B cell (primary cell): ENCODE measurements at regions not wholly inside any gene's neighbourhood (a gene's known extent, or its start where the extent isn't known, plus 50 kb on each side); places are given as distances from the start of the nearest gene placed in this dataset.

ENCODE experiments used
- ATAC-seq: fragments of 200-7000 bp; cut with Tn5 transposase; one replicate; pipeline ENCODE4 v1.10.0; 2021; ENCODE audit warnings: low read depth, mild to moderate bottlenecking, moderate number of reproducible peaks, moderate library complexity
- CTCF ChIA-PET: fragments of 350-600 bp; sonication (Branson Sonifier 250); formaldehyde crosslinking; loops from one replicate; lab custom pipeline; 2021; ENCODE audit warnings: antibody characterized with exemption, inconsistent platforms; lab: Charles Lee
- POLR2A ChIA-PET: fragments of 350-600 bp; sonication (Branson Sonifier 250); formaldehyde crosslinking; loops from one replicate; lab custom pipeline; 2021; ENCODE audit warnings: antibody characterized with exemption; lab: Charles Lee
- DNase-seq: peaks from one replicate; pipeline ENCODE4 v3.0.0; 2013
- H2AFZ ChIP-seq: 2 replicates; pipeline ENCODE4 v1.6.1; 2012; ENCODE audit warnings: mild to moderate bottlenecking, low read depth, low read length; ENCODE audit not compliant: insufficient read depth, poor library complexity, severe bottlenecking
- H3K27ac ChIP-seq, 2 donors: 1 replicate in 1 of 2; 2 replicates in 1 of 2; pipeline ENCODE4 v1.5.1; 2012 to 2013; ENCODE audit warnings: low read length in 2 of 2, mild to moderate bottlenecking in 2 of 2, moderate library complexity in 1 of 2
- H3K27me3 ChIP-seq, 4 experiments: fragments of 200-600 bp in 1 of 4; sonication (generic) in 1 of 4; replicated peaks in 1 of 4; 1 replicate in 2 of 4; 2 replicates in 2 of 4; pipeline versions ENCODE4 v1.6.1 to v1.7.0; 2013 to 2016; ENCODE audit warnings: low read length in 3 of 4, mild to moderate bottlenecking in 2 of 4, mixed read lengths in 1 of 4, moderate library complexity in 1 of 4; ENCODE audit not compliant: insufficient read depth in 4 of 4, control insufficient read depth in 3 of 4; ENCODE audit errors: control extremely low read depth in 1 of 4
- H3K36me3 ChIP-seq, 2 experiments: replicated peaks in 1 of 2; 1 replicate in 1 of 2; 2 replicates in 1 of 2; pipeline versions ENCODE4 v1.6.1 to v1.7.1; 2013; ENCODE audit warnings: low read length in 1 of 2; ENCODE audit not compliant: insufficient read depth in 2 of 2, control insufficient read depth in 1 of 2; ENCODE audit errors: control extremely low read depth in 1 of 2, extremely low read depth in 1 of 2
- H3K4me1 ChIP-seq, 2 donors: fragments of 200-600 bp in 1 of 2; sonication (generic) in 1 of 2; 1 replicate in 1 of 2; 2 replicates in 1 of 2; pipeline versions ENCODE4 v1.5.1 to v1.6.1; 2013 to 2017; ENCODE audit warnings: low read length in 2 of 2; ENCODE audit not compliant: control insufficient read depth in 2 of 2, insufficient read depth in 2 of 2
- H3K4me2 ChIP-seq: replicated peaks from 2 replicates; pipeline ENCODE3; 2012; ENCODE audit warnings: mild to moderate bottlenecking, low read depth, low read length; ENCODE audit not compliant: poor library complexity, severe bottlenecking
- H3K4me3 ChIP-seq, 5 experiments: fragments of 200-600 bp in 1 of 5; sonication (generic) in 1 of 5; 1 replicate in 3 of 5; 2 replicates in 2 of 5; pipeline versions ENCODE4 v1.5.1 to v1.7.0; 2011 to 2016; ENCODE audit warnings: low read length in 4 of 5, mild to moderate bottlenecking in 4 of 5, low read depth in 2 of 5, control low read depth in 1 of 5, moderate library complexity in 1 of 5; ENCODE audit not compliant: insufficient read depth in 1 of 5; ENCODE audit errors: control extremely low read depth in 1 of 5, extremely low read depth in 1 of 5
- H3K79me2 ChIP-seq: fragments of 200-600 bp; sonication (generic); one replicate; pipeline ENCODE4 v1.6.0; 2016; ENCODE audit warnings: low read length; ENCODE audit not compliant: control insufficient read depth, insufficient read depth
- H3K9ac ChIP-seq: fragments of 200-600 bp; sonication (generic); 2 replicates; pipeline ENCODE4 v1.6.1; 2017; ENCODE audit warnings: mild to moderate bottlenecking, low read length, moderate library complexity
- H3K9me3 ChIP-seq, 3 donors: one replicate each; pipeline versions ENCODE4 v1.6.1 to v1.7.1; 2013; ENCODE audit warnings: low read length in 2 of 3; ENCODE audit not compliant: control insufficient read depth in 2 of 3, insufficient read depth in 1 of 3; ENCODE audit errors: control extremely low read depth in 1 of 3
- H4K20me1 ChIP-seq: 2 replicates; pipeline ENCODE4 v1.6.0; 2012; ENCODE audit warnings: mild to moderate bottlenecking, low read length; ENCODE audit not compliant: insufficient read depth, control insufficient read depth, poor library complexity, severe bottlenecking
- H3K27ac Mint-ChIP-seq: one replicate; pipeline ENCODE4 v1.8.0; 2021; ENCODE audit warnings: mixed read lengths
- H3K27me3 Mint-ChIP-seq: one replicate; pipeline ENCODE4 v1.8.0; 2021; ENCODE audit warnings: mixed read lengths
- H3K4me1 Mint-ChIP-seq: one replicate; pipeline ENCODE4 v1.8.0; 2021; ENCODE audit warnings: mixed read lengths
- H3K4me3 Mint-ChIP-seq: one replicate; pipeline ENCODE4 v1.8.0; 2021; ENCODE audit warnings: mixed read lengths
- H3K9me3 Mint-ChIP-seq: one replicate; pipeline ENCODE4 v1.8.0; 2022; ENCODE audit warnings: mixed read lengths; ENCODE audit not compliant: insufficient read depth
- CTCF ChIP-seq: fragments of 200-600 bp; IDR thresholded peaks from one replicate; pipeline ENCODE4 v1.8.0; 2022; ENCODE audit warnings: antibody characterized with exemption, mild to moderate bottlenecking
- EZH2 ChIP-seq: IDR thresholded peaks from 2 replicates; pipeline ENCODE4 v1.6.1; 2012; ENCODE audit warnings: borderline replicate concordance, low read depth, mild to moderate bottlenecking, moderate library complexity, low read length; ENCODE audit not compliant: insufficient read depth, poor library complexity, severe bottlenecking
- WGBS: methylation state at CpG from one replicate; pipeline ENCODE4 v1.1.5; 2013; ENCODE audit warnings: missing lambda C conversion rate; ENCODE audit not compliant: insufficient coverage; 5-methylcytosine and 5-hydroxymethylcytosine counted together
- intact Hi-C: fragments of 100-400 bp; cut with micrococcal nuclease; formaldehyde crosslinking; loops from one replicate; pipeline ENCODE4 v1.10.0; 2022

- TF ChIP-seq CTCF (no peak), EZH2 (no peak)
- Mint-ChIP-seq H3K27me3 (peaks cover 3% of the 10 kb centered on the region), H3K27ac (no peak overlapping the region), H3K4me3 (no peak overlapping the region), H3K4me1 (peaks cover 3% of the 10 kb centered on the region), H3K9me3 (peaks cover 9% of the 10 kb centered on the region)
- no peak for DNase-seq
- Histone ChIP-seq H3K9me3 (peaks cover 0 to 6% (median 0%) of the 10 kb centered on the region in 3 donors), H2AFZ (no peak overlapping the region), H3K4me1 (no peaks in the 10 kb centered on the region), H3K27me3 (no peaks in the 10 kb centered on the region), H3K36me3 (no peaks in the 10 kb centered on the region), H3K4me2 (no peak overlapping the region), H3K79me2 (no peaks in the 10 kb centered on the region), H3K9ac (no peak overlapping the region), H4K20me1 (no peaks in the 10 kb centered on the region), H3K4me3 (no peak overlapping the region), H3K27ac (no peak overlapping the region)
- no CpG with 5 or more reads among the region's 1 CpG for WGBS
- POLR2A ChIA-PET = no interaction called here
- CTCF ChIA-PET = no interaction called here
- intact Hi-C loops = no loop called here
- no peak for ATAC-seq
Observed at GRCh38 chr3:31440878-31441277, 91.8 kb upstream of the STT3B start.

GRCh38 chr3:31442755-31443154 is 90.0 kb upstream of the STT3B start:
- H3K4me3 ChIP-seq = no peak overlapping the region
- ChIA-PET POLR2A (no interaction called here), CTCF (interaction anchor here (0.7 kb wide), 1 partner anchor 100 kb away, joined by 4 read pairs; no protein-coding TSS in a partner anchor)
- no peak overlapping the region for H3K9ac ChIP-seq
- H2AFZ ChIP-seq = no peak overlapping the region
- ATAC-seq (no peak), DNase-seq (no peak)
- H3K36me3 ChIP-seq = no peaks in the 10 kb centered on the region
- TF ChIP-seq EZH2 (no peak), CTCF (no peak)
- H3K4me3 Mint-ChIP-seq = no peak overlapping the region
- H4K20me1 ChIP-seq = no peaks in the 10 kb centered on the region
- H3K27me3 ChIP-seq = no peaks in the 10 kb centered on the region
- WGBS = 88% methylated on average over 1 of the region's 2 CpGs
- H3K27ac ChIP-seq = no peak overlapping the region
- peaks cover 3% of the 10 kb centered on the region for H3K4me1 Mint-ChIP-seq
- H3K79me2 ChIP-seq = no peaks in the 10 kb centered on the region
- no peaks in the 10 kb centered on the region for H3K4me1 ChIP-seq
- H3K27ac Mint-ChIP-seq = no peak overlapping the region
- no peak overlapping the region for H3K4me2 ChIP-seq
- peaks cover under 1% of the 10 kb centered on the region for H3K9me3 Mint-ChIP-seq
- no peaks in the 10 kb centered on the region for H3K9me3 ChIP-seq
- intact Hi-C loops = no loop called here
- peaks cover 3% of the 10 kb centered on the region for H3K27me3 Mint-ChIP-seq
